HFFc6 (cell line): ENCODE measurements at regions not wholly inside any gene's neighbourhood (a gene's known extent, or its start where the extent isn't known, plus 50 kb on each side); places are given as distances from the start of the nearest gene placed in this dataset.

ENCODE experiments used
- DNase-seq: peaks from one replicate; pipeline ENCODE4 v3.0.0-alpha.2; 2018
- H3K27ac Mint-ChIP-seq: 2 replicates; pipeline ENCODE4 v1.8.0; 2020; ENCODE audit warnings: mild to moderate bottlenecking, mixed read lengths
- H3K27me3 Mint-ChIP-seq: 2 replicates; pipeline ENCODE4 v1.8.0; 2021; ENCODE audit warnings: mild to moderate bottlenecking, moderate library complexity, mixed read lengths; ENCODE audit not compliant: insufficient read depth
- H3K36me3 Mint-ChIP-seq: 2 replicates; pipeline ENCODE4 v1.8.0; 2021; ENCODE audit warnings: low read depth, mixed read lengths
- H3K4me1 Mint-ChIP-seq: 2 replicates; pipeline ENCODE4 v1.8.0; 2020; ENCODE audit warnings: low read depth, mixed read lengths
- H3K4me3 Mint-ChIP-seq: 2 replicates; pipeline ENCODE4 v1.8.0; 2020; ENCODE audit warnings: mild to moderate bottlenecking, moderate library complexity, mixed read lengths
- H3K9me3 Mint-ChIP-seq: 2 replicates; pipeline ENCODE4 v1.8.0; 2020; ENCODE audit warnings: mild to moderate bottlenecking, mixed read lengths
- CTCF ChIP-seq: fragments of 200-600 bp; sonication (generic); IDR thresholded peaks from 2 replicates; pipeline ENCODE4 v1.5.0; 2021; ENCODE audit warnings: antibody characterized with exemption, mild to moderate bottlenecking

GRCh38 chr5:99636663-99637062 is 707.9 kb upstream of the CHD1 start:
- TF ChIP-seq CTCF: no peak
- H3K4me1 Mint-ChIP-seq: no peaks in the 10 kb centered on the region
- H3K9me3 Mint-ChIP-seq: peaks cover 22% of the 10 kb centered on the region
- no peak for DNase-seq
- H3K4me3 Mint-ChIP-seq: no peak overlapping the region
- H3K27ac Mint-ChIP-seq: no peak overlapping the region
- H3K27me3 Mint-ChIP-seq: no peaks in the 10 kb centered on the region
- no peaks in the 10 kb centered on the region for H3K36me3 Mint-ChIP-seq

GRCh38 chr5:99621772-99622681 is 693.2 kb upstream of the CHD1 start:
- Mint-ChIP-seq H3K36me3 (peaks cover 6% of the 10 kb centered on the region; the same call in 1 of the 2 replicates), H3K27ac (no peak overlapping the region), H3K9me3 (peaks cover 35% of the 10 kb centered on the region), H3K4me3 (no peak overlapping the region), H3K27me3 (peaks cover 2% of the 10 kb centered on the region; the same call in 1 of the 2 replicates), H3K4me1 (no peaks in the 10 kb centered on the region)
- no peak for TF ChIP-seq CTCF
- DNase-seq: no peak

GRCh38 chr5:99617335-99617734 is 688.5 kb upstream of the CHD1 start:
- H3K4me3 Mint-ChIP-seq: no peak overlapping the region
- H3K36me3 Mint-ChIP-seq: no peaks in the 10 kb centered on the region
- peaks cover 25% of the 10 kb centered on the region for H3K9me3 Mint-ChIP-seq
- no peak for TF ChIP-seq CTCF
- no peaks in the 10 kb centered on the region for H3K4me1 Mint-ChIP-seq
- no peak overlapping the region for H3K27ac Mint-ChIP-seq
- no peak for DNase-seq
- H3K27me3 Mint-ChIP-seq: no peaks in the 10 kb centered on the region

- Mint-ChIP-seq H3K9me3 (peaks cover 17% of the 10 kb centered on the region), H3K27me3 (no peaks in the 10 kb centered on the region), H3K36me3 (no peaks in the 10 kb centered on the region), H3K4me1 (no peaks in the 10 kb centered on the region), H3K27ac (no peak overlapping the region), H3K4me3 (no peak overlapping the region)
- DNase-seq: no peak
- no peak for TF ChIP-seq CTCF
Observed at GRCh38 chr5:99614888-99615287, 686.1 kb upstream of the CHD1 start.

GRCh38 chr5:99607124-99607523 is 678.3 kb upstream of the CHD1 start:
- Mint-ChIP-seq H3K9me3 (peaks cover 23% of the 10 kb centered on the region), H3K27ac (no peak overlapping the region), H3K4me1 (no peaks in the 10 kb centered on the region), H3K4me3 (no peak overlapping the region), H3K36me3 (no peaks in the 10 kb centered on the region), H3K27me3 (no peaks in the 10 kb centered on the region)
- TF ChIP-seq CTCF: no peak
- no peak for DNase-seq
